GM19397 (cell line): ENCODE measurements at regions not wholly inside any gene's neighbourhood (a gene's known extent, or its start where the extent isn't known, plus 50 kb on each side); places are given as distances from the start of the nearest gene placed in this dataset.

Experiments used
- ATAC-seq: cut with Tn5 transposase; IDR thresholded peaks from one replicate; pipeline ENCODE4 v1.9.1; 2021; ENCODE audit warnings: mild to moderate bottlenecking, moderate library complexity; ENCODE audit not compliant: unreplicated experiment

- ATAC-seq: no peak
Observed at GRCh38 chr15:45743426-45744235, 108.8 kb downstream of the SQOR start.

GRCh38 chr15:45744236-45744589, 109.4 kb downstream of the SQOR start:
- no peak for ATAC-seq

GRCh38 chr15:45747426-45747825, 112.6 kb downstream of the SQOR start:
- no peak for ATAC-seq

DNA sequence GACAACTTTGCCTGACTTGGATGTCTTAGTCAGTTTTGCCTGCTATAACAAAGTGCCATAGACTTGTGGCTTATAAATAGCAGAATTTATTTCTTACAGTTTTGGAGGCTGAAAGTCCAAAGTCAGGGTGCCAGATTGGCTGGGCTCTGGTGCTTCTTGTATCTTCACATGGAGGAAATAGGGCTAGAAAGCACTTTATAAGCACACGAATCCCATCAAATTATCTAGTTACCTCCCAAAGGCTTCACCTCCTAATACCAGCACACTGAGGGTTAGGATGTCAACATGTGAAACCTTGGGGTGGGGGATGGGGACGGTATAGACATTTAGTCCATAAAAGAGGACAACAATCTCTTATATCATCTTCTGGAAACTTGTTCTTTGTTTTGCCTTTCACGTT, 116.8 kb downstream of the SQOR start:
- ATAC-seq: no peak

GRCh38 chr15:45759936-45760335, 125.1 kb downstream of the SQOR start:
- no peak for ATAC-seq

- no peak for ATAC-seq
Observed at GRCh38 chr15:45762726-45763125, 127.9 kb downstream of the SQOR start.

DNA sequence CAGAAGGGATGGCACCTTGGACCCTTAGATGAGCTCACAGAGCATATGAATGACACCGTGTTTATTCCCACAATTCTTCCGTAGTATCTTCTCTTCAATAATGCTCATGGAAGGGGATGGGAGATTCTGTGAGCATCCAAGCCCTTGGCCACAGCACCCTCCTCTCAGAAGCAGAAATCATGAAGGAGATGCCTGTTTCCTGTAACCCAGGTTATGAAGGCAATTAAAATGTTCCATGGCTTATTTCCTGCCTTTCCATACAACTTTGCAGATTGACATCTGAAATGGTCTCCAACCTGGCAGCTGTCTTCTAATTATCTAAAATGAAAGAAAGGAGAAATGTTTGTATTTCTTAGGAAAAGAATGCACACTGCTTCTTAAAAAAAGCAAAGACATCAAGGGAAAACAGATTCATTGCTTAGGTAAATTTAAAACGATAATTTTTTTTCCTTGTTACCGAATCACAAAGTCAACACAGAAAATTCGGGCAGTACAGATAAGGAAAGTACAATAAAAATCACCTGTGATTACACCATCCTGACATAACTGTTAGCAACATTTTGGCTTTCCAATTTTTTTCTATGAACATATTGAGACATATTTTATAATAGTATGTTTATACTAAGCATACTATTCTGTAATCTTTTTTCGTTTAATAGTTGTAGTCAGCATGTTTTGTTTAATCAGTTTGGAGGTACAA, 128.5 kb downstream of the SQOR start:
- ATAC-seq: no peak

DNA sequence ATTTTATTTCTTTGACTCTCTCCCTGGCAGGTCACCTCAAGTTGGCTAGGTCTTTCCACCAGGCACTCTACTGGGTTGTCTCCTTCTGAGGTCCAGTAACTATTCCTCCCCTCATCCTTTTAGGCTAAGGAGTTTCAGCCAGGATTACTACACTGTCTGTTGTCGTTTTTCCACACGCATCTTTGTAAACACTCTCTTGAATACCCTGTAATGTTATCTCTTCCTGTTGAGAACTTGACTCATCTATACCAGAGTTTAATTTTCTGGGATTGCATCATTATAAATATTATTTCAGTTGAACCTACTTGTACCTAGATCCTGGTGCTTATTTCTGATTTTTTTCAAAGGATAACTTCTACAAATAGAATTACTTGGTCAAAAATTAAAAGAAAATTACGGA, 138.3 kb downstream of the SQOR start:
- ATAC-seq: no peak

DNA sequence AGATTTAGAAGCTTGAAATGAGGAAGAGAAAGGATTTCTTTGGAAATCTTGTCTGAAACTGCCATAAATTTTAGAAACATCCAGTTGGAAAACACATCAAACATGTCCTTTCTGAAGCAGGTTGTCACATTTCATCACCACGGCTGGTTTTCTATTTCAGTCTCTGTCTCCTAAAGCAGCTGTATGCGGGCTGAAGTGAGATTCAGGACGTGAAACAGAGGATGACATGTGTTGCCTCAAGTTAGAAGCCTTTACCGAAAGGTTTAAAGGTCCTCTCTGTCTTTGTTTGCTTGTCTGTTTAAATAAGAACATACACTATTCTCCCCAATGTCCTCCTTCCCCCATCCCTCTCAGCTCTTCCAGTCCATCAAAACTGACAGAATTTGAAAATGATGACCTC, 141.9 kb downstream of the SQOR start:
- no peak for ATAC-seq

DNA sequence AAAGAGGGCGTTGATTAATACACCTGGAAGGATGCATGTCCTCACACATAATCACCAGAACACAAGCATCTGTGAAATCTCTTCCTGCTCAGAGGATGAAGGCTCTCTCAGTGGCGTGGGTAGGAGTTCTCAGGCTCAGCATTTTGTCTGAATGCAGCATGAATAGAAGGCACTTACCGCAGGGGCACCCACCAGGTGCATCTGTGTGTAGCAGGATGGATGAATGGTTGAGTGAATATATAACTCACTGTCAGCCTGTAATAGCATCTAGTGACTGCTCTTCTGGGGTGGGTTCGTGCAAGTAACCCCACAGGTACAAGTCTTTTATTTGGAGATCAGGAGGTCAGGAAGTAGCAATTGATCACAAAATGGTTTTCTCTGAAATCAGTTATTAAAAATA, 143.0 kb downstream of the SQOR start:
- no peak for ATAC-seq

DNA sequence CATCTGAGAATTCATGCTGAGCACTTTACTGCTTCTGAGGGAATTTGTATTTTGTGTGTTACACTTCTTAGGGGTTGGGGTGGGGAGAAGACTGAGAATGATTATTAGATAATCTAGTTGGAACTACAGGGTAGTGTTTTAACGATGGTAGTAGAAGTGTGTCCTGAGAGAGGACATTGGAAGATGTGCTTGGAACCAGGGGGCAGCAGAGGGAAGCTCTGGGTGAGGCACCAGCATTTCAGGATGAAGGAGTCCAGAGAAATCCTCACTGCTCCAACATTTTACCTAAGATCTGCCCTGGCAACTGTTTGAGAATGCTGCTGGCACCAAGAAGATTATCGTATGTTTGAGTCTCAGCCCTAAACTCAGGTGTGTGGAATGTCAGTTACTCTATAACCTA, 145.5 kb downstream of the SQOR start:
- no peak for ATAC-seq

DNA sequence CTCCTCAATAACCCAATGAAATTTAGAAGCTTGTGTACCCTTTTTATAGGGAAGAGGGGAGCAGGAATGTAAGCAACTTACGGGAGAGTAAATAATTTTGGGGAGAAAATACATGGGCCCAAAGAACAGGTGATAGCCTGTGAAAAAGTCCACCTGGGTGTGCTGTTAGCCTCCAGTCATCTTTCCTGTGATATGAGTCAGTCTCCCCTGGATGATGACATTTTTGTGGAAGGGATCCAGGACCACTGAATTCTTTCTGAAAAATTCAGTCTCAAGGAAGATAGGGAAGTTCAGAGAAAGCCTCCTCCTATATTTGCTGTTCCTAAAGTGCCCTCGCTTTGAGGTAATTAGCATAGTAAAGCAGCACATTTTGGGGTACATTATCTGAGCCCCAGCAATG, 149.8 kb downstream of the SQOR start:
- ATAC-seq: no peak

DNA sequence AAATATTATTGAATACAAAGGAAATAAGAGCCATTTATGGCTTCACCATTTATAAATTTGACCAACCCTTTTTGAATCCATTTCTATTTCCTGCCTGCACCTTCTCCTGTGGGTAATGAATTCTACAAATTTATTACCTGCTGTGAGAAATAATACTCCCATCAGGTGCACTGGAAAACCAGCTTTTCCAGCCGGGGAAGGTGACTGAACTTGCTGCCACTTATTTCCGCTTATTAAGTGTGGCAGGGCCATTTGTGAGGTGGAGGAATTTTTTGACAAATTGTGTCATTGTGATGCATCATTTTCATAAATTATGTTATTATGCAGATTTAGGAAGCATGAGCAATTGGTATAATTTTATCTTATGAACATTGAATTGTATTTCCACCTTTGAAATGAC, 151.1 kb downstream of the SQOR start:
- ATAC-seq: no peak

- no peak for ATAC-seq
Observed at GRCh38 chr15:45790325-45790943, 155.6 kb downstream of the SQOR start.

DNA sequence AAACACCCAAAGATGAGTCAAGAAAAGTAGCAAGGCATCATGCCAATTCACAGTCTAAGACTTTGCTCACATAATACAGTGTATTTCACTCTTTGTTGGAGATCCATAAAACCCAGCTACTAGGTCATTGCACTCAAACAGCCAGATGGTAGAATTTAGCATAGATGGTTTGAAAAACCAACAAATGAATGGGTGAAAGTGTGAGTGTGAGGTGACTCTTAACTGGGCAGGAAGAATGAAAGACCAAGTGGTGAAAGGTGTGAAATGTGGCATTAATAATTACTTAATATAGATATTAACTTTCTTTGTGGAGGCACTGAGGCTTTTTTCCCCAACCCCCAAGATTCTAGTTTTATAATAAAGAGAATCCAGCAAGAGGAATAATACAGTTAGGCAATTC, 159.5 kb downstream of the SQOR start:
- ATAC-seq: peak; percentile 39

GRCh38 chr15:45794712-45795439, 160.0 kb downstream of the SQOR start:
- ATAC-seq: peak; percentile 74

DNA sequence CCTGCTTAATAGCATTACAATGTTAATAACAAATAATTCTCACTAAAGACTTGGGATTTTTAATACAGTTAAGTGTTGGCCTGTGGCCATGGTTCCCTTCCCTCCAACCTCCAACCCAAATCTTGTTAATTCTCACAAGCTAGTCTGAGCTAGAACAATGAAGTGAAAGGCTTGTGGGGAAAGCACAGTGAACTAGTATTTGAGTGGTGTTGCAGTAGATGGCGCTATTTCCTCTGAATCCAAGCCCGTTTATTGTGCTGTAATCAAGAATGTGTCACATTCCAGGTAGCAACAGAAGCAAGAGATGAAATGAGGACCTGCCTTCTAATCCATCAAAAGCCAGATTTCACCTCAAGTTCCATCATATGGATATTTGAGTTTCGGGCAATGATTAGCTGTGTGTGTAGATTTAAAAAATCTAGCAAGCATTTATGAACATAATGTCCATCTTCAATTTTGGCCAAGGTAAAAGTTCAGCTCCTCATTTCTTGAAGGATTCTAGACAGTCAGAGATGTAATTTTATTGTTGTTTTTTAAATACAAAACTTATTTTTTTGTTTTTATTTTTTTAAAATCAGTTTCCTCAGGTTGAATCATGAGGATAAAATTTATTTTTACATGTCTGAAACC, 160.7 kb downstream of the SQOR start:
- ATAC-seq: no peak

DNA sequence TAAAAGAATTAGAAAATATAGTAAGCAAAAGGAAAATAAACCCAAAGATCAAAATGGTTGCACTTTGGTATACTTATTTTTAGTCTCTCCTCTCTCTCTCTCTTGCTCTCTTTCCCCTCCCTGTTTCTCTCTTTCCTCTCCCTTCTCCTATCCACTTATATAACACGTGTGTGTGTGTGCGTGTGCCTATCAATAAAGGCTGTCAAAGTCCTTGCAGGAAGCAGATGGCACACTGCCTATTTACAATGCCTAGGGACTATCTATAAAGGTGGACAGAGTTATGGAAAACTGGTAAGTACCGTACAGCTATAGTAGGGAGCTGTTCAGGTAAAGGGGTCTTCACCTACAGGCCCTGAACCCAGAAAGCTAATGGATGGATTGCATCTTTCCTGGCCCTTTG, 161.6 kb downstream of the SQOR start:
- ATAC-seq: no peak

GRCh38 chr15:45799508-45799907, 164.7 kb downstream of the SQOR start:
- ATAC-seq: peak; percentile 50

DNA sequence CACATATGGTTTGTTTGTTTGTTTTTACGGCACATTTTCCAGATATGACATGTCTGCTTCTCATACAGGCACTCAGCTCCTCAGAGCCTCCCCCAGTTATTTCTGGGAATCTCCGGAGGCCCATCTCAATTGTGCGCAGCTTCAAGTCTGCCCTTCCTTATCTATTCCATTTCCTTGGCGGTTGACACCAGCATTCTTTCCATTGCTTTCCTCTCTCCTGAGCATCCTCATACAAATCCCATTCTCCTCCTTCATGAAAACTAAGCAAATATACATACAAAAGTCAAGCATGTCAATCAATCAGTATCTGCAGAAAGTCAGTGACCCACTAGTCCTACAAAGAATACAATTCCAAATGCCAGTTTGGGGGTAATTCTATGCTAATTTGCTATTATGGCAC, 166.7 kb downstream of the SQOR start:
- ATAC-seq: no peak

GRCh38 chr15:45802140-45802539, 167.3 kb downstream of the SQOR start:
- ATAC-seq: no peak
